ENCODE measurements at regions not wholly inside any gene's neighbourhood (a gene's known extent, or its start where the extent isn't known, plus 50 kb on each side); places are given as distances from the start of the nearest gene placed in this dataset.

DNA sequence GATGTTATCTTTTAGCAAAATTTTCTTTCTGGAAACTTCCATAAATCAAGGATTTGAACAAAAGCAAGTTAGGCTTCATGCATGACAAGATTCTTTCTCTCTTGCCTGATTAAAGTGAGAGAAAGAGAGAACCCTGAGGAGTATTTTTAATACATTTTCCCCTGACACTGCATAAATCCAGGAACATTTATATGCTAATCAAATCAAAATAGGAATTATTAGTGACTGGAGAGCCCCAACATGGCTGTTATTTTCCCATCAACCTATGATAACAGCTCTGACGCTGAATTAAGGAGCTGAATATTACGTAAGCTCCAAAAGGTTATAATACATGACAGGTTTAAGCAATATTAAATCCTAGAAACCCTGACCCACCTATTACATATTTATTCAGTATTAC, 930.2 kb upstream of the PIK3C3 start (continued):
- TF ChIP-seq, protein P1, sequence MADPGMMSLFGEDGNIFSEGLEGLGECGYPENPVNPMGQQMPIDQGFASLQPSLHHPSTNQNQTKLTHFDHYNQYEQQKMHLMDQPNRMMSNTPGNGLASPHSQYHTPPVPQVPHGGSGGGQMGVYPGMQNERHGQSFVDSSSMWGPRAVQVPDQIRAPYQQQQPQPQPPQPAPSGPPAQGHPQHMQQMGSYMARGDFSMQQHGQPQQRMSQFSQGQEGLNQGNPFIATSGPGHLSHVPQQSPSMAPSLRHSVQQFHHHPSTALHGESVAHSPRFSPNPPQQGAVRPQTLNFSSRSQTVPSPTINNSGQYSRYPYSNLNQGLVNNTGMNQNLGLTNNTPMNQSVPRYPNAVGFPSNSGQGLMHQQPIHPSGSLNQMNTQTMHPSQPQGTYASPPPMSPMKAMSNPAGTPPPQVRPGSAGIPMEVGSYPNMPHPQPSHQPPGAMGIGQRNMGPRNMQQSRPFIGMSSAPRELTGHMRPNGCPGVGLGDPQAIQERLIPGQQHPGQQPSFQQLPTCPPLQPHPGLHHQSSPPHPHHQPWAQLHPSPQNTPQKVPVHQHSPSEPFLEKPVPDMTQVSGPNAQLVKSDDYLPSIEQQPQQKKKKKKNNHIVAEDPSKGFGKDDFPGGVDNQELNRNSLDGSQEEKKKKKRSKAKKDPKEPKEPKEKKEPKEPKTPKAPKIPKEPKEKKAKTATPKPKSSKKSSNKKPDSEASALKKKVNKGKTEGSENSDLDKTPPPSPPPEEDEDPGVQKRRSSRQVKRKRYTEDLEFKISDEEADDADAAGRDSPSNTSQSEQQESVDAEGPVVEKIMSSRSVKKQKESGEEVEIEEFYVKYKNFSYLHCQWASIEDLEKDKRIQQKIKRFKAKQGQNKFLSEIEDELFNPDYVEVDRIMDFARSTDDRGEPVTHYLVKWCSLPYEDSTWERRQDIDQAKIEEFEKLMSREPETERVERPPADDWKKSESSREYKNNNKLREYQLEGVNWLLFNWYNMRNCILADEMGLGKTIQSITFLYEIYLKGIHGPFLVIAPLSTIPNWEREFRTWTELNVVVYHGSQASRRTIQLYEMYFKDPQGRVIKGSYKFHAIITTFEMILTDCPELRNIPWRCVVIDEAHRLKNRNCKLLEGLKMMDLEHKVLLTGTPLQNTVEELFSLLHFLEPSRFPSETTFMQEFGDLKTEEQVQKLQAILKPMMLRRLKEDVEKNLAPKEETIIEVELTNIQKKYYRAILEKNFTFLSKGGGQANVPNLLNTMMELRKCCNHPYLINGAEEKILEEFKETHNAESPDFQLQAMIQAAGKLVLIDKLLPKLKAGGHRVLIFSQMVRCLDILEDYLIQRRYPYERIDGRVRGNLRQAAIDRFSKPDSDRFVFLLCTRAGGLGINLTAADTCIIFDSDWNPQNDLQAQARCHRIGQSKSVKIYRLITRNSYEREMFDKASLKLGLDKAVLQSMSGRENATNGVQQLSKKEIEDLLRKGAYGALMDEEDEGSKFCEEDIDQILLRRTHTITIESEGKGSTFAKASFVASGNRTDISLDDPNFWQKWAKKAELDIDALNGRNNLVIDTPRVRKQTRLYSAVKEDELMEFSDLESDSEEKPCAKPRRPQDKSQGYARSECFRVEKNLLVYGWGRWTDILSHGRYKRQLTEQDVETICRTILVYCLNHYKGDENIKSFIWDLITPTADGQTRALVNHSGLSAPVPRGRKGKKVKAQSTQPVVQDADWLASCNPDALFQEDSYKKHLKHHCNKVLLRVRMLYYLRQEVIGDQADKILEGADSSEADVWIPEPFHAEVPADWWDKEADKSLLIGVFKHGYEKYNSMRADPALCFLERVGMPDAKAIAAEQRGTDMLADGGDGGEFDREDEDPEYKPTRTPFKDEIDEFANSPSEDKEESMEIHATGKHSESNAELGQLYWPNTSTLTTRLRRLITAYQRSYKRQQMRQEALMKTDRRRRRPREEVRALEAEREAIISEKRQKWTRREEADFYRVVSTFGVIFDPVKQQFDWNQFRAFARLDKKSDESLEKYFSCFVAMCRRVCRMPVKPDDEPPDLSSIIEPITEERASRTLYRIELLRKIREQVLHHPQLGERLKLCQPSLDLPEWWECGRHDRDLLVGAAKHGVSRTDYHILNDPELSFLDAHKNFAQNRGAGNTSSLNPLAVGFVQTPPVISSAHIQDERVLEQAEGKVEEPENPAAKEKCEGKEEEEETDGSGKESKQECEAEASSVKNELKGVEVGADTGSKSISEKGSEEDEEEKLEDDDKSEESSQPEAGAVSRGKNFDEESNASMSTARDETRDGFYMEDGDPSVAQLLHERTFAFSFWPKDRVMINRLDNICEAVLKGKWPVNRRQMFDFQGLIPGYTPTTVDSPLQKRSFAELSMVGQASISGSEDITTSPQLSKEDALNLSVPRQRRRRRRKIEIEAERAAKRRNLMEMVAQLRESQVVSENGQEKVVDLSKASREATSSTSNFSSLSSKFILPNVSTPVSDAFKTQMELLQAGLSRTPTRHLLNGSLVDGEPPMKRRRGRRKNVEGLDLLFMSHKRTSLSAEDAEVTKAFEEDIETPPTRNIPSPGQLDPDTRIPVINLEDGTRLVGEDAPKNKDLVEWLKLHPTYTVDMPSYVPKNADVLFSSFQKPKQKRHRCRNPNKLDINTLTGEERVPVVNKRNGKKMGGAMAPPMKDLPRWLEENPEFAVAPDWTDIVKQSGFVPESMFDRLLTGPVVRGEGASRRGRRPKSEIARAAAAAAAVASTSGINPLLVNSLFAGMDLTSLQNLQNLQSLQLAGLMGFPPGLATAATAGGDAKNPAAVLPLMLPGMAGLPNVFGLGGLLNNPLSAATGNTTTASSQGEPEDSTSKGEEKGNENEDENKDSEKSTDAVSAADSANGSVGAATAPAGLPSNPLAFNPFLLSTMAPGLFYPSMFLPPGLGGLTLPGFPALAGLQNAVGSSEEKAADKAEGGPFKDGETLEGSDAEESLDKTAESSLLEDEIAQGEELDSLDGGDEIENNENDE (IDR thresholded peaks at IDR 0.05; ENCODE audit: insufficient replicate concordance, low read length), result no peak
- TF ChIP-seq GTF2F1 (IDR thresholded peaks at IDR 0.05; ENCODE audit: borderline replicate concordance, low read depth, low read length), result no peak
- TF ChIP-seq ASH2L (IDR thresholded peaks at IDR 0.05; ENCODE audit: low read length), result no peak
- no peak for TF ChIP-seq RXRA (IDR thresholded peaks at IDR 0.05; ENCODE audit: insufficient read depth, low read depth, low read length)
- no peak for TF ChIP-seq CTBP2 (IDR thresholded peaks at IDR 0.05; ENCODE audit: borderline replicate concordance, insufficient read depth, insufficient read length, low read length)

All from H1 (cell line).